NCI-H748 treated with DMSO at 0.1 percent for 48 hours (cell line): ENCODE measurements at regions not wholly inside any gene's neighbourhood (a gene's known extent, or its start where the extent isn't known, plus 50 kb on each side); places are given as distances from the start of the nearest gene placed in this dataset.

Experiments used
- DNase-seq: peaks from one replicate; lab custom pipeline; 2025; lab: John Stamatoyannopoulos, UW

DNA sequence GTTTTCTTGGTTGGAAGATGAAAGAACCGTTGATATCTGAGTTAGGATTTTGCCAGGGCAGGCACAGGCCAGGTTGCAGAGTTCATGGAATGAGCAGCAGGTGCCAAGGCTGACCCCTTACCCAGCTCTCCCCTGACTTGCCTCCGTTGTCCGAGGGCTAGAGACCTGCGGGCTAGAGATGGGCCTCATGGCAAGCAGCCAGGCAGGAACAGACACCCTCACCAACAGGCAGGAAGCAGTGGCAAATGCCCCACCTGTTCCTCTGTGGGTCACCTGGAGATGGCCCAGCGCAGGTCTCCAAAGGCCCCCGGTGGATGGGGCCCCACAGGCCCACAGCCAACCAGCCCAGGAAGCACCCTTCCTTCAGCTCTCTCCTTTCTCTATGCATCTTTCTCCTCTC lies 186.7 kb upstream of the PMEPA1 start:
- no peak for DNase-seq

- no peak for DNase-seq
Observed at GRCh38 chr20:57896017-57896416, 186.2 kb upstream of the PMEPA1 start.

- no peak for DNase-seq
Observed at GRCh38 chr20:57895161-57895855, 185.5 kb upstream of the PMEPA1 start.

- no peak for DNase-seq
Observed at GRCh38 chr20:57894522-57894921, 184.7 kb upstream of the PMEPA1 start.

GRCh38 chr20:57894096-57894495 lies 184.3 kb upstream of the PMEPA1 start:
- no peak for DNase-seq

DNA sequence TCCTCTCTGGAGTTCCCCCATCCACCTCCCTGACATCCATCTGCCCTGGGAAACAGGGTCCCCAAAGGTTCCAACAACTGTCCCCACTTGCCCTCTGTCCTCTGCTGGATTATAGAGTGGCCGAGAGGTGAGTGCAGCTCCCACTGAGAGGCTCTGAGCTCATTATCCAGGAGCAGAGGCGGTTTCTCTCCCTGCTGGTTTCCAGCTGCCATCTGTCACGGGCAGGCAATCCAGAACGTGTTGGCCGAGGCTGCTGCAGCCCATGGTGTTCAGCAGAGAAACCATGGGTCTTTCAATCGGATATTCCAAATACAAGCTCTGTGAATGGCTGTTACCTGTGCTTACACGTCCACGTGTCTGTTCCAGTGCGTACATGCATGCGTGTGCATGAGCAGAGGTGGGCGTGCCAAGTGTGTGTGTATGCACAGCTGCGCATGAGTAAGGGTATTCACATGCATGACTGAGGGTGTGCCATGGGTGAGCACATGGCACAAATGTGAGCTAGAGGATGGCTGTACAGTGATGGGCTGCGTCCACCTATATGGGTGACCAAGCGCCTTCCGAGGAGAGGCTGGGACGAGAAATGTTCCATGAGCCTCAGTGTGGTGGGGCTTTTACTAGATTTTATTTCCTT lies 183.7 kb upstream of the PMEPA1 start:
- no peak for DNase-seq

DNA sequence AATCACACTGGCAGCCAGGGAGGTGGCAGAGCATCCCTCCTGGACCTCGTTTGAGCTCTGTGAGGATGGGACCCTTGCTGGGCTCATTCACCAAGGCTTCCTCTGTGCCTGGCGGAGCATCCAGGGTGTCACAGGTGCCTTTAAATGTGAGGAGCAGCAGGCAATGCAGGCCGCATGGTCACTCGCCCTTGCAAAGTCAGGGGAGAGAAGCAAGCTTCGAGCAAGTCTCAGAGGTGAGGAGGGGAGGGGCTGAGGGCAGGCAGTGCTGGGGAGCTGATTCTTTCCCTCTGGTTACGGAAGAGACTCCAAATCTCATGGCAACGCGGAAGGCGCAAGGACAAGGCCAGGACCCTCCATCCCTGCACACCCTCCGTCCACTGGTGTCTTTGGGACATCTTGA lies 182.7 kb upstream of the PMEPA1 start:
- DNase-seq, result no peak

DNA sequence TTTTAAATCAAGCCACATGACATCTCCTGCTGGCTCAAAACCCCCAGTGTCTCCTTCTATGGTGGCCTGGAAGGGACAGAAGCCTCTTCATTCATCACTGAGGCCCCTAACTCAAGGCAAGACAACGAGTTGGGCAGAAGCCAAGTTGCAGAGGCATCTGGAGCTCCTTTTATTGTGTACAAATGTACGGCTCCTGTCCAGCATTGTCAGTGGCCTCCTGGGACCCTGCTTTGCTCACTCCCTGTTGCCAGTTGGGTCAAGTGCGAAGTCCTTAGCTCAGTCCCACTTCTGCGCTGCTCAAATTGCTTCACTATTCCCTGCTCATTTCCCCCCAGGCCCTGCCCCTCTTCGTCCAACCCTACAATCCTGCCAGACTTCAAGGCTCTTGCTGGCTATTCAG lies 181.2 kb upstream of the PMEPA1 start:
- DNase-seq, result no peak

DNA sequence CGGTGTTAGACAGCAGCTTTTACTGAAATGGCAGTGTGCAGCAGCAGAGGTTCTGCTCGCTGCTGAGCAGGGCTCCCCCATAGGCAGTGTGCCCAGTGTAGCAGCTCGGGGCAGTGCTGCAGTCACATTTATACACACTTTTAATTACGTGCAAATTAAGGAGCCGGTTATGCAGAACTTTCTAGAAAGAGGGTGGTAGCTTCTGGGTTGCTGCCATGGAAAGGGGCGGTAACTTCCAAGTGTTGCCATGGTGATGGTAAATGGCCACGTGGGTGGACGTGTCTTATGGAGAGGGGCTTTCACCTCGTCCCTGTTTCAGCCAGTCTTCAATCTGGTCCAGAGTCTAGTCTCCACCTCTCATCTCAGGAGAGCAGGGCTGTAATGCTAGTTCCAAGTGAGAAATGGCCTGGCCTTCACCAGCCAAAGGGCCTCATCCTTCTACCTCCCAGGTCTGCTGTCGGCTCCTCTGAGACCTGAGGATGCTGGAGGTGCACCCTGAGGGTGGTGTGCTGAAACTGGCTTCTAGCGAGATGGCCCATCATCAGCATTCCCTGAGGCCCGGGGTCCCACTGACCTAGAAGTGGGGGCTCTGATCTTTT lies 180.5 kb upstream of the PMEPA1 start:
- DNase-seq, result no peak

- no peak for DNase-seq
Observed at GRCh38 chr20:57888591-57888990, 178.8 kb upstream of the PMEPA1 start.

- no peak for DNase-seq
Observed at GRCh38 chr20:57884956-57885355, 175.1 kb upstream of the PMEPA1 start.

DNA sequence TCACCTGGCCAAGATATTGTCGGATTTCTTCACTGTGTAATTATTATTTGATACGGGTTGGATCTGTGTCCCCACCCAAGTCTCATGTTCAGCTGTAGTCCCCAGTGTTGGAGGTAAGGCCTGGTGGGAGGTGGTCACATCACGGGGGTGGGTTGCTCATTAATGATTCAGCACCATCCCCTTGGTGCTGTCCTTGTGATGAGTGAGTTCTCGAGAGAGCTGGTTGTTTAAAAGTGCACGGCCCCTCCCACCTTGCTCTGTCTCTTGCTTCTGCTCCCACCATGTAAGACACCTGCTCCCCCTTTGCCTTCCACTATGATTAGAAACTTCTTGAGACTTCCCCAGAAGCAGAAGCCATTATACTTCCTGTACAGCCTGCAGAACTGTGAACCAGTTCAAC lies 173.9 kb upstream of the PMEPA1 start:
- DNase-seq, result no peak

DNA sequence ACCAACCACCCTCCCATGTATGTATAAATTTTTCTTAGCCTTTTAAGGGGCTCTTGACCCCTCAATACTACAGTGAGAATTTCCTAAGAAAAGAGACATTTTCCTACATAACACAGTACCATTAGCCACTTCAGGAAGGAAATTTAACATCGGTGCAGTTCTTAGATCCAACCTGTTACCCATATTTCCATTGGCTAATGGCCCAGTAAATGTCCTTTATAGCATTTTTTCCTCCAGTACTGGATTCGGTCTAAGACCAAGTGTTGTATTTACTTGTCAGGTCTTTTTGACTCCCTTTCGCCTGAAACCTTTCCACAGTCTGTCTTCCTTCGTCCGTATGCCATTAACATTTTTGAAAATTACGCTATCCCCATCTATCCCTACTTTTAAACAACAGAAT lies 173.4 kb upstream of the PMEPA1 start:
- DNase-seq, result no peak

DNA sequence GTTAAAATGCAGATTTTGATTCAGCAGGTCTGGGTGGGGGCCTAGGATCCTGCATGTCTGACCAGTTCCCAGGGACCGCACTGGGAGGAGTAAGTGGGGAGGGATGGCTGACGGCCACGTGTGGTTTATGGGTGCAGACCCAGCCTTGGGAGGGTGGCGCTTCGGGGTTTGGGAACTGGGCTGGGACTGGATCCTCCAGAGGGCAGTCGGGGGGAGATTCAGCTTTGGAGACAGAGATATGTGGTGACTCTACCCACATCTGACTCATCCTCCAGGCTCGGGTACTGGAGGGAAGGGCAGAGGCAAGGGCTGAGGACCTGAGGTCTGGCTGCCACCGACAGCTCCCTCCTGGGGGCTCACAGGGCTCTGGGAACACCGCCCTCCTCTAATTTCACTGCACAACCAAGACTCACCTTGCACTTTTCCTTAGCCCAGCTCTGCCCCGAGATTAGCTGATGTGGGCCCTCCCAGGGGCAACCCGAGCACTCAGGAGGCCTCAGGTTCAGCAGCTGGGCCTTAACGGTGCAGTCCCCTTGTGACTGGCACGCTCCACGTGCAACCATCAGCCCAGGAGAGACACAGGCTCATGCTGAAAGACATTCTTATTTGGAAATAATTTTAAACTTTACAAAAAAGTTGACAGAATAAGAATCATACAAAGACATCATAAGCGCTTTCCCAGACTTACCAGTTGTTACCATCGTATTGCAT lies 172.8 kb upstream of the PMEPA1 start:
- no peak for DNase-seq

DNA sequence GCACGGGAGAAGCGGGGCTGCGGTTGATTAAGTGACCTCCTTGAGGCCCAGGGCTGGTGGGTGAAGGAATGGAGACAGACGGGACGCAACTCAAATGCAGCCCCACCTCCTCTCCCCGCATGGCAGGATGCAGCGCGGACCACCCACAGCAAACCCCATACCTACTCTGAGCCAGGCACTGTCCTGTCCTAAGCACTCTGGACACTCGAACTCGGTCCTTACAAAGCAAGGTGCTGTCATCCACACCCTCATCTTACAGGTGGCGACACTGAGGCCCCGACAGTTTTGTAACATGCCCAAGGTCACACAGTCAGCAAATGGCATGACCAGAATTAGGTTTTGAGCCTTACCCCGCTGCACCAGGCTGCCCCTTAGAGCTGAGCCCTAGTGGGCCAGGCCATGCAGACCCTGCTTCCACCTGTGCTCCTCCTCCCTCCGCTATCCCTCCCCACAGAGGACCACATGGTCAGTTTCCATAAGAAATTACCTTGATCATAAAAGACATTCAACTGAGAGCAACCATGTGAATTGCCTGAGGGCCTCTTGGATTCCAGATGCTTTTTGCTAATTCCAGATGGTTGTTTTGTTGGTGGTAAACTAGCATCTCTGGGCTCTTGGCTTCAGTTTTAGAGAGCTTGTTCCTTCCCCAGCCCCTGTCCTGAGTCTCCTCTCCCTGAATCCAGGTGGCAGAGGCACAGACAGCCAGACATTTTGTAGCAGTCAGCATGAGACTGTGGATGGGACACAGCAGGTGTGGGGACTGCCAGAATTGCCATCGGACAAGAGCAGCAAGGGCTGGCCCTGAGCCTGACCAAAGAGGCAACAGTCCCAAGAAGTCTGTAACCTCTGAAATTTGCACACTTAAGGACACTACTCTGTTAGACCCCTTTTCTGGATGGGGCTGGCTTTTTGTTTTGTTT lies 171.9 kb upstream of the PMEPA1 start:
- DNase-seq, result no peak

- DNase-seq, result no peak
Observed at GRCh38 chr20:57880571-57880892, 170.7 kb upstream of the PMEPA1 start.

DNA sequence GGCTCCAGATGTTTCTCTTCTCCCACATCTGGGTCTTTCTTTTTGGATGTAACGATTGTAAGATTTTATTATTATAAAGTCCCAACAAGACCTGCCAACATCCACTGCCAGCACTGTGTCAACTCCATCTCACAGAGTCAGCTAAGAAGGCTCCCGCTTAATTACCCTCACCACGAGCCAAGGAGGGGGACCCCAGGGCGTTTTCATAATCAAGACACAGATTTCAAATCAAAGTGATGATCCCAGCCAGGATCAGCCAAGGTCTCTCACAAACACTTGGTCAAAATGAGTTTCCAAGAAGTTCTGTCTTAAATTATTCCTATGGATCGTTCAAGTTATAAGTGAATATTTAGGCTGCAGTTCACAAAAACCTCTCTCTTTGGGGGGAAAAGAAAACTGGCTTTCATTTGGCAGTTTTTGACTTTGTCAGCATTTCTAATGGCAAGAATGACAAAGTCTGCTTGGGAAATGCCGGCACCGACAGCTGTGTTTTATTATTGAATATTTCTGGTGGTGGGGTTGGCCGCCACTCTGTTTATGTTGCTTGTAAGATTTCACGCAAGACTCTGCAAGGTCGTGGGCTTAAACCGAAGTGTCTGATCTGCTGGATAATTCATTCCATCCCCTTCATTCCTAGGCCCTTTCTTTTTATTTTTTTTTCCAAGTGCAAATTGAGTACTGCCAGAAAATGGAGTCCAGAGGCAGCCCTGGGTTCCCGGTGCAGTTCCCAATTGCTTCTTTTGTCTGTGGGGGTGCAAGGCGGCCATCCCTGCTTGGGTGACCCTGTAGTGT lies 170.2 kb upstream of the PMEPA1 start:
- no peak for DNase-seq

DNA sequence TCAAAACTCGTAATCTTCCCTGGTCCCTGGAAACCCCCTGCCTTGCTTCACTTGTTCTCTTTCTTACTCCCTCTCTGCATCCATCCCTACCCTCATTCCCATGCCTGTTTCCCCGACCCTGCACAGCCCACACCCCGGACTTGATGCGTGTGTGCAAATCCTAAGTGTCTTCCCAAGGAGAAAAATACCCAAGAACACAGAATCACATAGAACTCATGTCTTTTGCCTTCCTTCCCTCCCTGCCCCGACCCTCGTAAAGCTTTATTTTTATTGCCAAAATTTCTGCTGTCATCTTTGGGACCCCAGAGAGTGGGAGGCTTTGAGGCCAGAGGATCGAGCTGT lies 169.6 kb upstream of the PMEPA1 start:
- no peak for DNase-seq

GRCh38 chr20:57878786-57879424 lies 169.1 kb upstream of the PMEPA1 start:
- no peak for DNase-seq

DNA sequence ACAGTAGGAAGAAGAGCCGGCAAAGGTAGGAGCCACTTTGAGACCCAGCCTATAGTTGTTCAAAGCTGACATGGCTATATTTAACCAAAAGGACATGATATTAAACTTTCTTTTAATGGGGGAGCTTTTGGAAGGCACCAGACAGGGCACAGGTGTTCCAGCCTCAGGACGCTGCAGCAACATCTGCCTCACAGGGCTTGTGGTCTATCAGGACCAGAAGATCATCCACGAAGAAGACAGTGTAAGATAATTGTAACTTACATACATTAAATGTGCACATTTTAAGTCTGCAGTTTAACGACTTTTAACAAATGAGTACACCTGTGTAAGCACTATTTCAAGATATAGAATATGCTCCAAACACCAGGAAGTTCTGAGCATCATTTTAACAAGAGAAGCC lies 168.2 kb upstream of the PMEPA1 start:
- no peak for DNase-seq
